GM21515 (cell line): ENCODE measurements at regions not wholly inside any gene's neighbourhood (a gene's known extent, or its start where the extent isn't known, plus 50 kb on each side); places are given as distances from the start of the nearest gene placed in this dataset.

Experiments
- ATAC-seq: cut with Tn5 transposase; IDR thresholded peaks from one replicate; pipeline ENCODE4 v1.9.1; 2021; ENCODE audit not compliant: unreplicated experiment

DNA sequence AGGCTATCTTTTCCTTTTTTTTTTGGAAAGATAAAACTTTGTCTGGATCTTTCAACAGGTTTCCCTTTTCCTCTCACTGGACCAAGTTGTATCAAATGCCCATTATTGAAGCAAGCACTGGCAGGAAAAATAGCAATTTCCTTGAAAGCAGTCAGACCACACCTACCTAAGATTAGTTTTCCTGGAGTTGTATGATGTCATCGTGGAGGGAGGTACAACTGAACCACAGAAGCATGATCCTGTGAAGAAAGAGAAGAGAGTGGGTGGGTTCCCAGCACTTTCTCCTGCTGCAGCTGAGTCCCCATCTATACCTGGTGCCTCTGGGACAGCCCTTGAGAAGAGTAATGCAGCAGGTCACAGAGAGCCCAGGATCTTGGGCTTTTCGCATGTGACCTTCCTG, 63.6 kb upstream of the ERCC4 start:
- ATAC-seq = no peak

GRCh38 chr16:13856811-13857511, 63.0 kb upstream of the ERCC4 start:
- no peak for ATAC-seq

DNA sequence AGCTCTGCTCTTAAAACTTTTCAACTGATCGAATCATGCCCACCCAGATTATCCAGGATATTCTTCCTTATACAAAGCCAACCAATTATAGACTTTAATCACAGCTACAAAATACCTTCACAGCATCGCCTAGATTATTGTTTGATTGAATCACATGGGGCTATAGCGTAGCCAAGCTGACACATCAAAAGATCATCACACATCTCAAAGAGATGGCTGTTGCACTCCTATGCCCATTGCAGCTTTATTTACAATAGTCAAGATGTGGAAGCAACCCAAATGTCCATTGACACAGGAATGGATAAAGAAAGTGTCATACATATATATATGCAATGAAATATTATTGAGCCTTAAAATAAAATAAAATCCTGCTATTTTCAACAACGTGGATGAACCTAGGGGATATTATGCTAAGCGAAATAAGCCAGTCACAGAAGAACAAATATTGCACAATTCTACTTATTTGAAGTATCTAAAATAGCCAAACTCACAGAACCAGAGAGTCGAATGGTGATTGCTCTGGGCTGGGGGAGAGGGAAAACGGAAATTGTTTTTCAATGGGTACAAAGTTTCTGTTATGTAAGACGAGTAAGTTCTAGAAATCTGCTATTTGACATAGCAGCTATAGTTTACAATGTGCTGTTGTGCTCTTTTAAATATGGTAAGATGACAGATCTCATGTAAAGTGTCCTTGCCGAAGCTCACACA, 60.9 kb upstream of the ERCC4 start:
- no peak for ATAC-seq

- ATAC-seq = no peak
Observed at GRCh38 chr16:13863075-13863765, 56.7 kb upstream of the ERCC4 start.

GRCh38 chr16:13864689-13865088, 55.3 kb upstream of the ERCC4 start:
- no peak for ATAC-seq

- no peak for ATAC-seq
Observed at GRCh38 chr16:13866073-13866472, 53.9 kb upstream of the ERCC4 start.
